HG03521 (cell line): ENCODE measurements at regions not wholly inside any gene's neighbourhood (a gene's known extent, or its start where the extent isn't known, plus 50 kb on each side); places are given as distances from the start of the nearest gene placed in this dataset.

ENCODE experiments used
- ATAC-seq: cut with Tn5 transposase; IDR thresholded peaks from one replicate; pipeline ENCODE4 v1.9.1; 2021; ENCODE audit warnings: mild to moderate bottlenecking, moderate library complexity; ENCODE audit not compliant: unreplicated experiment

- ATAC-seq, result no peak
These were observed 204.8 kb upstream of the HS6ST1 start for GRCh38 chr2:128523457-128523856.

GRCh38 chr2:128524183-128524582 is 205.5 kb upstream of the HS6ST1 start:
- no peak for ATAC-seq

- ATAC-seq, result no peak
These were observed 207.0 kb upstream of the HS6ST1 start for GRCh38 chr2:128525653-128526052.

GRCh38 chr2:128526455-128526976 is 207.8 kb upstream of the HS6ST1 start:
- ATAC-seq, result no peak

- no peak for ATAC-seq
These were observed 209.5 kb upstream of the HS6ST1 start for GRCh38 chr2:128528133-128528532.

GRCh38 chr2:128530025-128530573 is 211.4 kb upstream of the HS6ST1 start:
- no peak for ATAC-seq

GRCh38 chr2:128531856-128532255 is 213.2 kb upstream of the HS6ST1 start:
- no peak for ATAC-seq

- ATAC-seq, result no peak
These were observed 214.4 kb upstream of the HS6ST1 start for GRCh38 chr2:128533101-128533500.

GRCh38 chr2:128534688-128535392 is 216.2 kb upstream of the HS6ST1 start:
- no peak for ATAC-seq

- ATAC-seq, result no peak
These were observed 217.3 kb upstream of the HS6ST1 start for GRCh38 chr2:128535953-128536352.

- ATAC-seq, result no peak
These were observed 218.4 kb upstream of the HS6ST1 start for GRCh38 chr2:128536925-128537620.

GRCh38 chr2:128537646-128538045 is 219.0 kb upstream of the HS6ST1 start:
- no peak for ATAC-seq

- ATAC-seq, result no peak
These were observed 219.7 kb upstream of the HS6ST1 start for GRCh38 chr2:128538396-128538795.

- ATAC-seq, result no peak
These were observed 222.0 kb upstream of the HS6ST1 start for GRCh38 chr2:128540670-128541069.

- ATAC-seq, result no peak
These were observed 222.8 kb upstream of the HS6ST1 start for GRCh38 chr2:128541448-128541847.

GRCh38 chr2:128543036-128543435 is 224.4 kb upstream of the HS6ST1 start:
- ATAC-seq, result no peak

- ATAC-seq, result no peak
These were observed 225.0 kb upstream of the HS6ST1 start for GRCh38 chr2:128543646-128544045.

- ATAC-seq, result no peak
These were observed 225.8 kb upstream of the HS6ST1 start for GRCh38 chr2:128544321-128545037.

- no peak for ATAC-seq
These were observed 226.4 kb upstream of the HS6ST1 start for GRCh38 chr2:128545085-128545484.

GRCh38 chr2:128545829-128546228 is 227.2 kb upstream of the HS6ST1 start:
- no peak for ATAC-seq

GRCh38 chr2:128547667-128548066 is 229.0 kb upstream of the HS6ST1 start:
- no peak for ATAC-seq
